Fibroblast of lung (primary cell): ENCODE measurements at regions not wholly inside any gene's neighbourhood (a gene's known extent, or its start where the extent isn't known, plus 50 kb on each side); places are given as distances from the start of the nearest gene placed in this dataset.

Experiments
- DNase-seq, 2 donors: peaks; one replicate each; pipeline versions ENCODE4 v3.0.0 to v3.0.0-alpha.2; 2010; ENCODE audit warnings: low read depth in 2 of 2
- H2AFZ ChIP-seq: 2 replicates; pipeline ENCODE4 v1.5.1; 2012; ENCODE audit warnings: low read length, control low read depth, inconsistent platforms
- H3K27ac ChIP-seq: 2 replicates; pipeline ENCODE4 v1.5.1; 2011; ENCODE audit warnings: low read length, control low read depth; ENCODE audit not compliant: insufficient read depth
- H3K27me3 ChIP-seq: 2 replicates; pipeline ENCODE4 v1.5.1; 2011; ENCODE audit warnings: mild to moderate bottlenecking, low read length; ENCODE audit not compliant: control insufficient read depth, insufficient read depth
- H3K36me3 ChIP-seq: 2 replicates; pipeline ENCODE4 v1.5.1; 2011; ENCODE audit warnings: low read length; ENCODE audit not compliant: control insufficient read depth, insufficient read depth
- H3K4me1 ChIP-seq: 2 replicates; pipeline ENCODE4 v1.5.1; 2011; ENCODE audit warnings: low read length; ENCODE audit not compliant: control insufficient read depth, insufficient read depth; ENCODE audit errors: extremely low read depth
- H3K4me2 ChIP-seq: 2 replicates; pipeline ENCODE4 v1.5.1; 2011; ENCODE audit warnings: low read length, control low read depth; ENCODE audit not compliant: insufficient read depth; ENCODE audit errors: extremely low read depth
- H3K4me3 ChIP-seq, 4 experiments: fragments of 200-600 bp in 1 of 4; sonication (generic) in 1 of 4; replicated peaks in 1 of 4; 2 replicates each; pipeline ENCODE4 v1.5.1; 2011 to 2016; ENCODE audit warnings: low read length in 4 of 4, low read depth in 3 of 4, mild to moderate bottlenecking in 3 of 4, control low read depth in 2 of 4, inconsistent platforms in 1 of 4, mixed read lengths in 1 of 4; ENCODE audit not compliant: insufficient read depth in 1 of 4; ENCODE audit errors: control extremely low read depth in 1 of 4
- H3K79me2 ChIP-seq: 2 replicates; pipeline ENCODE4 v1.5.1; 2012; ENCODE audit warnings: mild to moderate bottlenecking, low read length, inconsistent platforms; ENCODE audit not compliant: control insufficient read depth, insufficient read depth
- H3K9ac ChIP-seq: 2 replicates; pipeline ENCODE4 v1.5.1; 2011; ENCODE audit warnings: mild to moderate bottlenecking, low read length, control low read depth; ENCODE audit not compliant: insufficient read depth
- H3K9me3 ChIP-seq: 2 replicates; pipeline ENCODE4 v1.5.1; 2012; ENCODE audit warnings: low read depth, low read length; ENCODE audit not compliant: control insufficient read depth, insufficient read depth
- H4K20me1 ChIP-seq: 2 replicates; pipeline ENCODE4 v1.5.1; 2011; ENCODE audit warnings: low read length; ENCODE audit not compliant: control insufficient read depth, insufficient read depth; ENCODE audit errors: extremely low read depth
- EZH2 ChIP-seq: IDR thresholded peaks from 2 replicates; pipeline ENCODE4 v1.5.1; 2012; ENCODE audit warnings: low read length, control low read depth, mild to moderate bottlenecking; ENCODE audit errors: missing control alignments
- TF ChIP-seq, protein P1 (sequence below), 2 donors: IDR thresholded peaks in 1 of 2; conservative IDR thresholded peaks in 1 of 2; 1 replicate in 1 of 2; 2 replicates in 1 of 2; pipeline ENCODE4 v1.5.1; 2011 to 2012; ENCODE audit warnings: low read length in 2 of 2, control low read depth in 1 of 2, inconsistent platforms in 1 of 2, low read depth in 1 of 2, mild to moderate bottlenecking in 1 of 2

DNA sequence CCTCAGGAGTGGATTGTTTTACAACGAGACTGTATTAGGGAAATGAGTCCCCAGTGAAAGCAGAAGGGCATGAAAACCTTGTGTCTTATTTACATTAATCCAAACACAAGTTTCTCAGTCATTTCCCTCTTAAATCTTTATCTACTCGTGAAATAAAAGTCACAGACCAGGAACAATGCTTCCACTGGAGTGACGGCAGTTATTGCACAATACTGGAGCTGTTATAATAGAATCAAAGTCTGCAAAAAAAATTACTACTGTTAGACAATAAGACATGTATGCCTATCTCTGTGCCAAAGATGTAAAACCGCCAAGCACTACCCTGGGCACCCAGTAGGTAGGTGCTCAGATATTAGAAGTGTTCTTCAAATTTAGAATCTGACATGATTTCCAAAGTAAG, 375.5 kb downstream of the ZNF521 start:
- Histone ChIP-seq H4K20me1 (no peaks in the 10 kb centered on the region), H3K9ac (no peak overlapping the region)

DNA sequence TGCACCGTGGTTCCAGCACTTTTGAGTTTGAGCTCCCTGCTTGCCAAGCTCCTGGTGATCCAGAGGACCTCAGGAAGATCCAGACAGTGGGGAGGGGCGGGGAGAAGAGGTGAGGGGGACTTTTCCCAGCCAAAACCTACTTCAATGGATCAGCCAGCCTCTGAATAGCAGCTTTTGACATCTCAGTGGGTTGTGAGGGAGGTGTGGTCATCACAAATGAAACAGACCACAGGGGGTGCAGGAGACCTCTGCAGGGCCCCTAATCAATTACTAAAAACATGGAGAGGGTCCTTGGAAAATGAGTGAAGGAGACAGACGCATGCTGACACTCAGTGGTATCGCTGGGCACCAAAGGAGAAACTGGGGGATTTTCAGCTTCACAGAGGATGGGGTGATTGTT, 372.7 kb downstream of the ZNF521 start:
- no peak overlapping the region for H3K9ac ChIP-seq
- no peak for TF ChIP-seq EZH2
- TF ChIP-seq, protein P1, sequence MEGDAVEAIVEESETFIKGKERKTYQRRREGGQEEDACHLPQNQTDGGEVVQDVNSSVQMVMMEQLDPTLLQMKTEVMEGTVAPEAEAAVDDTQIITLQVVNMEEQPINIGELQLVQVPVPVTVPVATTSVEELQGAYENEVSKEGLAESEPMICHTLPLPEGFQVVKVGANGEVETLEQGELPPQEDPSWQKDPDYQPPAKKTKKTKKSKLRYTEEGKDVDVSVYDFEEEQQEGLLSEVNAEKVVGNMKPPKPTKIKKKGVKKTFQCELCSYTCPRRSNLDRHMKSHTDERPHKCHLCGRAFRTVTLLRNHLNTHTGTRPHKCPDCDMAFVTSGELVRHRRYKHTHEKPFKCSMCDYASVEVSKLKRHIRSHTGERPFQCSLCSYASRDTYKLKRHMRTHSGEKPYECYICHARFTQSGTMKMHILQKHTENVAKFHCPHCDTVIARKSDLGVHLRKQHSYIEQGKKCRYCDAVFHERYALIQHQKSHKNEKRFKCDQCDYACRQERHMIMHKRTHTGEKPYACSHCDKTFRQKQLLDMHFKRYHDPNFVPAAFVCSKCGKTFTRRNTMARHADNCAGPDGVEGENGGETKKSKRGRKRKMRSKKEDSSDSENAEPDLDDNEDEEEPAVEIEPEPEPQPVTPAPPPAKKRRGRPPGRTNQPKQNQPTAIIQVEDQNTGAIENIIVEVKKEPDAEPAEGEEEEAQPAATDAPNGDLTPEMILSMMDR (conservative IDR thresholded peaks at IDR 0.05 in 1 of 2, IDR thresholded peaks at IDR 0.05 in 1 of 2; ENCODE audit: low read depth in 1 of 2, low read length in 2 of 2) = no peak
- no peaks in the 10 kb centered on the region for H3K9me3 ChIP-seq
- DNase-seq = no peak
- no peak overlapping the region for H3K27ac ChIP-seq
- no peaks in the 10 kb centered on the region for H3K79me2 ChIP-seq
- no peak overlapping the region for H2AFZ ChIP-seq
- H3K36me3 ChIP-seq = no peaks in the 10 kb centered on the region
- H4K20me1 ChIP-seq = no peaks in the 10 kb centered on the region
- no peak overlapping the region for H3K4me2 ChIP-seq
- H3K4me1 ChIP-seq = no peaks in the 10 kb centered on the region
- H3K4me3 ChIP-seq = no peak overlapping the region
- H3K27me3 ChIP-seq = no peaks in the 10 kb centered on the region

More for the DNA sequence above, 375.5 kb downstream of the ZNF521 start:
- Histone ChIP-seq H3K4me1 (no peaks in the 10 kb centered on the region), H2AFZ (no peak overlapping the region), H3K4me3 (no peak overlapping the region), H3K9me3 (no peaks in the 10 kb centered on the region), H3K27me3 (no peaks in the 10 kb centered on the region), H3K36me3 (no peaks in the 10 kb centered on the region), H3K27ac (no peak overlapping the region), H3K4me2 (no peak overlapping the region), H3K79me2 (no peaks in the 10 kb centered on the region)
- no peak for DNase-seq
- TF ChIP-seq, protein P1 (conservative IDR thresholded peaks at IDR 0.05 in 1 of 2, IDR thresholded peaks at IDR 0.05 in 1 of 2; ENCODE audit: low read depth in 1 of 2, low read length in 2 of 2) = no peak
- TF ChIP-seq EZH2 = no peak

DNA sequence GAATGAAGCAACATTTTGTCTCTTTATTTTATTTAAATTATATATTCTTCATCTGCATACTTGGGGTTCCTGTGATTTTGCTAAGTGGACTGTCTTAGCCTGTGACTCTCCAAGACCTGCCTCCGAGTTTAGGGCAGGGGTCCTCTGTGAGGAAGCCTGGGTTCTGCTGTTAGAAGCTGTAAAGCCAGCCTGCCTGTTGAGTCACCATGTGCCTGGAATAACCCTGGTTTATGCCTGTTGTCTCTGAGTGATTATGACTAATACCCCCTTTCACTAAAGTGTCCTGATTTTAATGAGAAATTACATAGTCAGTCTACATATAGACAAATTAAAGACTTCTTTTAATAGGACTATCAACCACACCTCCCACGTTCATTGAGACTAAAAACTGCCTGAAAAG, 369.1 kb downstream of the ZNF521 start:
- no peaks in the 10 kb centered on the region for H3K9me3 ChIP-seq
- H4K20me1 ChIP-seq = no peaks in the 10 kb centered on the region
- H3K4me2 ChIP-seq = no peak overlapping the region
- H3K36me3 ChIP-seq = no peaks in the 10 kb centered on the region
- DNase-seq = peak in 1 of 2 donors; percentile 27
- no peak overlapping the region for H2AFZ ChIP-seq
- H3K27ac ChIP-seq = no peak overlapping the region
- no peaks in the 10 kb centered on the region for H3K27me3 ChIP-seq
- peaks cover 2% of the 10 kb centered on the region for H3K4me1 ChIP-seq
- TF ChIP-seq EZH2 = no peak
- TF ChIP-seq, protein P1 (conservative IDR thresholded peaks at IDR 0.05 in 1 of 2, IDR thresholded peaks at IDR 0.05 in 1 of 2; ENCODE audit: low read depth in 1 of 2, low read length in 2 of 2) = no peak
- no peak overlapping the region for H3K4me3 ChIP-seq
- H3K79me2 ChIP-seq = no peaks in the 10 kb centered on the region
- no peak overlapping the region for H3K9ac ChIP-seq
